K562 (cell line): ENCODE measurements at regions not wholly inside any gene's neighbourhood (a gene's known extent, or its start where the extent isn't known, plus 50 kb on each side); places are given as distances from the start of the nearest gene placed in this dataset.
"Not testable (repeated sequence)": the region's sequence is repeated elsewhere in the genome, so short reads cannot be mapped to it uniquely, and the experiment has no call there.

Experiments
- ATAC-seq: fragments of 200-7000 bp; cut with Tn5 transposase; 3 replicates; pipeline ENCODE4 v1.9.1; 2020; ENCODE audit warnings: moderate library complexity
- BruUV-seq: library from RNA; stranded (reverse); fragments of 400-500 nt; replicated peaks from 2 replicates; lab custom pipeline; 2021; lab: Mats Ljungman, UMichigan
- CTCF ChIA-PET: fragments of 300-600 bp; formaldehyde crosslinking; extraction: SDS; loops from one replicate; lab custom pipeline; 2021; ENCODE audit warnings: low intra/inter-chr PET ratio; lab: Yijun Ruan, JAX
- POLR2A ChIA-PET: fragments of 300-600, 350-650 bp; sonication (Branson Sonifier 250); formaldehyde crosslinking; extraction: SDS; loops from one replicate; lab custom pipeline; 2021; ENCODE audit warnings: antibody characterized with exemption, inconsistent platforms; lab: Yijun Ruan, JAX
- DNase-seq, 4 experiments: peaks; one replicate each; pipeline versions ENCODE4 v3.0.0 to v3.0.0-alpha.2; 2011 to 2018; ENCODE audit warnings: low spot score in 3 of 4, mixed read lengths in 3 of 4; ENCODE audit errors: extremely low read depth in 1 of 4
- FAIRE-seq: peaks from 2 replicates; lab custom pipeline; 2011; peaks lifted over from hg19 to GRCh38; lab: Jason Lieb, UNC
- H2AFZ ChIP-seq: 2 replicates; pipeline ENCODE4 v1.6.0; 2011; ENCODE audit warnings: low read depth, low read length, control low read depth, inconsistent platforms
- H3K27ac ChIP-seq: fragments of 200-600 bp; 3 replicates; pipeline ENCODE4 v1.8.0; 2011; ENCODE audit warnings: low read depth, mild to moderate bottlenecking, control low read depth, inconsistent platforms, low read length, moderate library complexity, mixed read lengths; ENCODE audit errors: extremely low read depth
- H3K27me3 ChIP-seq, 2 experiments: fragments of 300-600 bp in 1 of 2; 2 replicates in 1 of 2; 3 replicates in 1 of 2; pipeline versions ENCODE4 v1.6.0 to v1.8.0; 2011; ENCODE audit warnings: inconsistent platforms in 2 of 2, low read length in 2 of 2, mild to moderate bottlenecking in 1 of 2, mixed read lengths in 1 of 2, moderate library complexity in 1 of 2; ENCODE audit not compliant: control insufficient read depth in 2 of 2, insufficient read depth in 2 of 2
- H3K36me3 ChIP-seq: fragments of 300-600 bp; 3 replicates; pipeline ENCODE4 v1.8.0; 2011; ENCODE audit warnings: mild to moderate bottlenecking, low read length, inconsistent platforms; ENCODE audit not compliant: control insufficient read depth, insufficient read depth
- H3K4me1 ChIP-seq, 2 experiments: fragments of 200-600 bp in 1 of 2; replicated peaks in 1 of 2; 2 replicates in 1 of 2; 3 replicates in 1 of 2; pipeline versions ENCODE4 v1.5.1 to v1.8.0; 2011; ENCODE audit warnings: inconsistent platforms in 2 of 2, low read length in 2 of 2, mild to moderate bottlenecking in 1 of 2, mixed read lengths in 1 of 2, moderate library complexity in 1 of 2; ENCODE audit not compliant: control insufficient read depth in 2 of 2, insufficient read depth in 2 of 2
- H3K4me2 ChIP-seq: 2 replicates; pipeline ENCODE4 v1.6.1; 2011; ENCODE audit warnings: low read length, control low read depth, inconsistent platforms, mixed read lengths; ENCODE audit not compliant: insufficient read depth
- H3K4me3 ChIP-seq: fragments of 200-600 bp; sonication (generic), shearing (Covaris generic); 2 replicates; pipeline ENCODE4 v1.5.1; 2016; ENCODE audit warnings: control low read depth, inconsistent platforms
- H3K79me2 ChIP-seq: fragments of 200-600 bp; 3 replicates; pipeline ENCODE4 v1.8.0; 2011; ENCODE audit warnings: low read length, inconsistent platforms; ENCODE audit not compliant: control insufficient read depth, insufficient read depth
- H3K9ac ChIP-seq, 2 experiments: 2 replicates each; pipeline versions ENCODE4 v1.6.0 to v1.6.1; 2011; ENCODE audit warnings: low read depth in 2 of 2, low read length in 2 of 2, control low read depth in 1 of 2, inconsistent platforms in 1 of 2, mild to moderate bottlenecking in 1 of 2, mixed read lengths in 1 of 2; ENCODE audit not compliant: insufficient read depth in 1 of 2
- H3K9me1 ChIP-seq: one replicate; pipeline ENCODE4 v1.6.0; 2011; ENCODE audit warnings: inconsistent platforms, mild to moderate bottlenecking, low read length, moderate library complexity; ENCODE audit not compliant: control insufficient read depth, insufficient read depth
- H3K9me3 ChIP-seq: replicated peaks from 2 replicates; pipeline ENCODE4 v1.5.1; 2011; ENCODE audit warnings: low read depth, low read length, inconsistent platforms; ENCODE audit not compliant: control insufficient read depth, insufficient read depth
- H4K20me1 ChIP-seq: replicated peaks from 2 replicates; pipeline ENCODE4 v1.6.1; 2011; ENCODE audit warnings: low read length, inconsistent platforms, mixed read lengths; ENCODE audit not compliant: control insufficient read depth, insufficient read depth
- ASH1L ChIP-seq: fragments of 450-650 bp; IDR thresholded peaks from 2 replicates; pipeline ENCODE4 v1.6.1; 2018; ENCODE audit warnings: borderline replicate concordance, mild to moderate bottlenecking, low read depth; ENCODE audit not compliant: partially characterized antibody
- ETV6 ChIP-seq, 3 experiments: fragments of 150-350 bp in 1 of 3; sonication (generic) in 1 of 3; formaldehyde crosslinking in 1 of 3; IDR thresholded peaks; 2 replicates each; pipeline versions ENCODE4 v1.6.1 to v1.8.0; 2014 to 2022; ENCODE audit warnings: borderline replicate concordance in 2 of 3, low read depth in 2 of 3, antibody characterized with exemption in 1 of 3, low read length in 1 of 3, mild to moderate bottlenecking in 1 of 3, missing genetic modification reagents in 1 of 3
- HOXB6 ChIP-seq: fragments of 250-450 bp; sonication (Bioruptor Pico); IDR thresholded peaks from 2 replicates; pipeline ENCODE4 v1.5.1; 2022; ENCODE audit warnings: mild to moderate bottlenecking, borderline replicate concordance
- MAFK ChIP-seq: IDR thresholded peaks from 2 replicates; pipeline ENCODE4 v1.6.1; 2011; ENCODE audit warnings: low read length, improper control_type of control experiment
- NCOA4 ChIP-seq: fragments of 450-650 bp; IDR thresholded peaks from 2 replicates; pipeline ENCODE4 v1.6.1; 2018; ENCODE audit warnings: mild to moderate bottlenecking; ENCODE audit not compliant: partially characterized antibody
- RBM25 ChIP-seq: fragments of 200-400 bp; formaldehyde crosslinking; IDR thresholded peaks from 2 replicates; pipeline ENCODE4 v1.6.1; 2018; ENCODE audit warnings: low read length, low read depth, moderate library complexity; ENCODE audit not compliant: severe bottlenecking
- SRF ChIP-seq, 2 experiments: fragments of 250-450, 450-650 bp in 1 of 2; sonication (Bioruptor Pico) in 1 of 2; sonication (generic) in 1 of 2; formaldehyde crosslinking; IDR thresholded peaks; 2 replicates each; pipeline versions ENCODE4 v1.5.0 to v1.5.1; 2020 to 2022; ENCODE audit warnings: mild to moderate bottlenecking in 1 of 2, missing genetic modification reagents in 1 of 2
- YBX1 ChIP-seq: fragments of 450-650 bp; IDR thresholded peaks from 2 replicates; pipeline ENCODE4 v1.7.1; 2016; ENCODE audit warnings: mild to moderate bottlenecking
- ZFP36 ChIP-seq: fragments of 150-350 bp; IDR thresholded peaks from 2 replicates; pipeline ENCODE4 v1.6.1; 2018; ENCODE audit warnings: low read length, low read depth; ENCODE audit not compliant: partially characterized antibody
- ZNF146 ChIP-seq: IDR thresholded peaks from one replicate; pipeline ENCODE4 v1.6.1; 2018; ENCODE audit warnings: missing compliant biosample characterization; ENCODE audit not compliant: unreplicated experiment
- ZNF165 ChIP-seq: fragments of 250-450 bp; sonication (Bioruptor Pico); IDR thresholded peaks from 2 replicates; pipeline ENCODE4 v1.4.0; 2020; ENCODE audit warnings: borderline replicate concordance
- ZNF212 ChIP-seq: fragments of 450-650 bp; formaldehyde crosslinking; IDR thresholded peaks from 2 replicates; pipeline ENCODE4 v1.4.0; 2020; ENCODE audit warnings: mild to moderate bottlenecking
- ZNF224 ChIP-seq: sonication (generic); formaldehyde crosslinking; IDR thresholded peaks from 2 replicates; pipeline ENCODE4 v1.8.0; 2022; ENCODE audit warnings: mild to moderate bottlenecking, missing genetic modification reagents
- ZNF707 ChIP-seq: fragments of 250-450 bp; sonication (Bioruptor Pico); conservative IDR thresholded peaks from 2 replicates; pipeline ENCODE4 v1.8.0; 2022; ENCODE audit warnings: inconsistent platforms, mild to moderate bottlenecking, moderate library complexity
- ZNF76 ChIP-seq: fragments of 250-450 bp; sonication (Bioruptor Pico); IDR thresholded peaks from 2 replicates; pipeline ENCODE4 v1.4.0; 2020; ENCODE audit warnings: mild to moderate bottlenecking, moderate library complexity, borderline replicate concordance
- WGBS: fragments of 100-300 bp; shearing (Covaris generic); methylation state at CpG from one replicate; pipeline ENCODE4 v1.1.6; 2016; ENCODE audit warnings: low coverage, mixed read lengths; ENCODE audit not compliant: insufficient coverage; ENCODE audit errors: missing lambda C conversion rate; 5-methylcytosine and 5-hydroxymethylcytosine counted together
- in situ Hi-C: fragments of 300-500 bp; cut with MboI; formaldehyde crosslinking; loops from 4 replicates; pipeline ENCODE4 v1.15.0; 2018; ENCODE audit warnings: inconsistent platforms, mixed read lengths
- intact Hi-C: fragments of 100-400 bp; cut with micrococcal nuclease; formaldehyde crosslinking; loops from 2 replicates; pipeline ENCODE4 v1.14.2; 2022
- TF ChIP-seq, protein P1 (sequence below): fragments of 450-650 bp; formaldehyde crosslinking; IDR thresholded peaks from 2 replicates; pipeline ENCODE4 v1.4.0; 2022; ENCODE audit warnings: mild to moderate bottlenecking, moderate library complexity

GRCh38 chr5:25650316-25650715, 1005.5 kb upstream of the CDH10 start:
- intact Hi-C loops, CTCF ChIA-PET, H3K9me3 ChIP-seq, H3K27me3 ChIP-seq, H3K36me3 ChIP-seq, H4K20me1 ChIP-seq, H3K79me2 ChIP-seq, H3K27ac ChIP-seq, H3K4me2 ChIP-seq, in situ Hi-C loops, H3K4me3 ChIP-seq, H3K9ac ChIP-seq, POLR2A ChIA-PET, FAIRE-seq, H2AFZ ChIP-seq, H3K4me1 ChIP-seq, BruUV-seq, ATAC-seq, DNase-seq, H3K9me1 ChIP-seq: not testable (repeated sequence)
- WGBS: under 1% methylated on average over 7 of the region's 7 CpGs
- TF ChIP-seq ZNF146 (CRISPR knock-in tag) (peak; percentile 81), RBM25 (peak; percentile 13)

DNA sequence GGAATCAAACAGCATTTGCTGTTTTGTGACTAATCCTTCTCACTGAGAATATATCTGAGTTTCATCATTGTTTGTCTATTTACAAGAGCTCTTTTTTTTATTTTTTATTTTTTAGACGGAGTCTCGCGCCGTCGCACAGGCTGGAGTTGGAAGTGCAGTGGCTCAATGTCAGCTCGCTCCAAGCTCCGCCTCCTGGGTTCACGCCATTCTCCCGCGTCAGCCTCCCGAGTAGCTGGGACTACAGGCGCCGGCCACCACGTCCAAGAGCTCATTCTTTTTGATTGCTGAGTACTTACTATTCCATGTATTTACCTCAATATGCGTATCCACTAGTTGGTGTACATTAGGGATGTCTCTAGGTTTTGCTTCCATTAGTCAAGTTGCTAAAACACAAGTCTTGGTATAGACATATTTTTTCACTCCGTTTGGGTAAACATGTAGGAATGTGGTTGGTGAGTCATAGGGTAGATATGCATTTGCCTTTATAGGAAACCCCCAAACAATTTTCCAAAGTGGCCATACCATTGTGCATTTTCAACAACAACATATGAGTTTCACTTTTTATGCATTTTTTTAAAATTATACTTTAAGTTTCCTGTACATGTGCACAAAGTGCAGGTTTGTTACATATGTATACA, 1005.0 kb upstream of the CDH10 start:
- H3K9ac ChIP-seq: no peak overlapping the region
- no peak for TF ChIP-seq MAFK
- no peak for TF ChIP-seq ETV6 (IDR thresholded peaks at IDR 0.05; ENCODE audit: borderline replicate concordance in 1 of 2, low read depth in 2 of 2, low read length in 1 of 2)
- no peak for TF ChIP-seq ETV6 (CRISPR knock-in tag; IDR thresholded peaks at IDR 0.05; ENCODE audit: borderline replicate concordance)
- TF ChIP-seq YBX1: no peak
- TF ChIP-seq HOXB6 (CRISPR knock-in tag): no peak
- no peak for TF ChIP-seq ZFP36
- TF ChIP-seq ZNF76 (CRISPR knock-in tag): no peak
- TF ChIP-seq SRF (CRISPR knock-in tag; IDR thresholded peaks at IDR 0.05): no peak
- no peak for TF ChIP-seq NCOA4
- no peak for TF ChIP-seq ASH1L
- no peak for TF ChIP-seq ZNF224 (CRISPR knock-in tag)
- no peak for TF ChIP-seq ZNF212 (CRISPR knock-in tag)
- TF ChIP-seq, protein P1, sequence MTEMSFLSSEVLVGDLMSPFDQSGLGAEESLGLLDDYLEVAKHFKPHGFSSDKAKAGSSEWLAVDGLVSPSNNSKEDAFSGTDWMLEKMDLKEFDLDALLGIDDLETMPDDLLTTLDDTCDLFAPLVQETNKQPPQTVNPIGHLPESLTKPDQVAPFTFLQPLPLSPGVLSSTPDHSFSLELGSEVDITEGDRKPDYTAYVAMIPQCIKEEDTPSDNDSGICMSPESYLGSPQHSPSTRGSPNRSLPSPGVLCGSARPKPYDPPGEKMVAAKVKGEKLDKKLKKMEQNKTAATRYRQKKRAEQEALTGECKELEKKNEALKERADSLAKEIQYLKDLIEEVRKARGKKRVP (CRISPR knock-in tag): no peak
- no peak for TF ChIP-seq ZNF707
- TF ChIP-seq ZNF165: no peak

More for the DNA sequence above, 1005.0 kb upstream of the CDH10 start:
- Histone ChIP-seq H3K27me3 (no peaks in the 10 kb centered on the region), H3K9me1 (no peaks in the 10 kb centered on the region), H3K36me3 (no peaks in the 10 kb centered on the region), H3K4me3 (no peak overlapping the region), H4K20me1 (no peaks in the 10 kb centered on the region; the same call in 1 of the 2 replicates), H3K4me2 (no peak overlapping the region), H3K27ac (no peak overlapping the region), H2AFZ (no peak overlapping the region), H3K9me3 (no peaks in the 10 kb centered on the region; the same call in 1 of the 2 replicates), H3K79me2 (no peaks in the 10 kb centered on the region), H3K4me1 (no peaks in the 10 kb centered on the region)
- in situ Hi-C loops: no loop called here
- BruUV-seq: no TSS peak
- DNase-seq (no peak), FAIRE-seq (no peak), ATAC-seq (no peak)
- POLR2A ChIA-PET: no interaction called here
- CTCF ChIA-PET: no interaction called here
- WGBS: 8% methylated on average over 16 of the region's 16 CpGs
- intact Hi-C loops: no loop called here
